ENCODE measurements at regions not wholly inside any gene's neighbourhood (a gene's known extent, or its start where the extent isn't known, plus 50 kb on each side); places are given as distances from the start of the nearest gene placed in this dataset.

DNA sequence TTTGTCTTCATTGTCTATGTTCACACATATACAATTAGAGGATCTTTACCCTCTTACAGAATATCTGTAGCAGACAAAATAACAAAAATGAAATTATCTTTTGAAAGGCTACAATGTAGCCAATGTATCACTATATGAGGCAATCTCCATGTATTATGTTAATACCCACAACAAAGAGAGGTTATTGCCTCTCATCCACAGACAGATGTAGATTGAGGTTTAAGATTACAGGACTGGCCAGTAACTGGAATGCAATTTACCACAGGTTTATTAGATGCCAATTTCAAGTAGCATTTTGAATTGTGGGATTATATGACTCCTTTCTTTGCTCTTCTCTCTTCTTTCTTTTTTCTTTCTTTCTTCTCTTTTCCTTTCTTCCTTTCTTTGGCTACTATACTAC is 242.6 kb downstream of the ANKRD50 start:
- DNase-seq (ENCODE audit: low spot score), result no peak

DNA sequence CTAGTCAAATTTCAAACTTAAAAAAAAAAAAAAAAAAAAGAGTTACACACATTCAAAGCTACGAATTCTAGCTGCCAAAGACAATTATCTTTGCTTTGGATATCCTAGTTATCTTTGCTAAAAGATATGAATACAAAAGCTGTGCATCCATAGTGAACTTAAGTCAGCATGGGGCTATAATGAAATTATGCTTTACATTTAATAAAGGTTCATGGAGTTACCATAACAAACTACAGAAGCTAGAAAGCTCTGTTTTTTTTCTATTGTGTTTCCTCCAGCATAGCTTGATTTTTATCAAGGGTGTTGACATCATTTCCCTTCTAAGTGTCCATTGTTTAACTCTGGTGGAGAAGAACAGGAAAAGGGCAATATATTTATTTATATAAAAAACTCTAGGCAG is 234.1 kb downstream of the ANKRD50 start:
- no peak for DNase-seq (ENCODE audit: low spot score)

DNA sequence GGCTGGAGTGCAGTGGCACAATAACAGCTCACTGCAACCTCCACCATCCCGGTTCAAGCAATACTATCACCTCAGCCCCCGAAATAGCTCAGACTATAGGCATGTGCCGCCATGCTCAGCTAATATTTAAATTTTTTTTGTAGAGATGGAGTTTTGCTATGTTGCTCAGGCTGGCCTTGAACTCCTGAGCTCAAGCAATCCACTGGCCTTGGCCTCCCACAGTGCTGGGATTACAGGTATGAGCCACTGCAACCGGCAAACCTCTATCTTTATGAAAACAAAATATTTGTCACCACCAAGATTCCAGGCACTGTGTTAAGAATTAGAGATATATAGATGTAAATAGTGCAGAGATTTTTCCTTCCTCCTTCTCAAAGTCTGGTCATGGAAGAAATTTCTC is 232.5 kb downstream of the ANKRD50 start:
- no peak for DNase-seq (ENCODE audit: low spot score)

DNA sequence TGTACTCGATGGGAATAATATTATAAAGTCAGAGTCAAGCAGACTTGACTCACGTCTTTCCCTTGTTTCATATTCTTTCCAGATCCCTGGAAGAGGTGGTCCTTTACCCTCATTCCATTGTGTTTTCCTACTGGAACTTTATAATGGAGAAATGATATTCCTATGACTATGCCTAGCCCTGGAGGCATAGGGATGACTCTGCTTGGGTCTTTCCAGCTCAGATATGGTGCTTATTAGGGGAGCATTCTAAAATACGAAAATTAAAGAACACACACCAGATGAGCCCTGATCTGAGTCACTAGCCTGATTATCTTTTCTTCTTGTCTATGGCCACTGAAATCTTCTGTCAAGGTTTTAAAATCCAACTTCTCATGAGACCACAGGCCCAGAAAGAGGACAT is 231.4 kb downstream of the ANKRD50 start:
- no peak for DNase-seq (ENCODE audit: low spot score)

DNA sequence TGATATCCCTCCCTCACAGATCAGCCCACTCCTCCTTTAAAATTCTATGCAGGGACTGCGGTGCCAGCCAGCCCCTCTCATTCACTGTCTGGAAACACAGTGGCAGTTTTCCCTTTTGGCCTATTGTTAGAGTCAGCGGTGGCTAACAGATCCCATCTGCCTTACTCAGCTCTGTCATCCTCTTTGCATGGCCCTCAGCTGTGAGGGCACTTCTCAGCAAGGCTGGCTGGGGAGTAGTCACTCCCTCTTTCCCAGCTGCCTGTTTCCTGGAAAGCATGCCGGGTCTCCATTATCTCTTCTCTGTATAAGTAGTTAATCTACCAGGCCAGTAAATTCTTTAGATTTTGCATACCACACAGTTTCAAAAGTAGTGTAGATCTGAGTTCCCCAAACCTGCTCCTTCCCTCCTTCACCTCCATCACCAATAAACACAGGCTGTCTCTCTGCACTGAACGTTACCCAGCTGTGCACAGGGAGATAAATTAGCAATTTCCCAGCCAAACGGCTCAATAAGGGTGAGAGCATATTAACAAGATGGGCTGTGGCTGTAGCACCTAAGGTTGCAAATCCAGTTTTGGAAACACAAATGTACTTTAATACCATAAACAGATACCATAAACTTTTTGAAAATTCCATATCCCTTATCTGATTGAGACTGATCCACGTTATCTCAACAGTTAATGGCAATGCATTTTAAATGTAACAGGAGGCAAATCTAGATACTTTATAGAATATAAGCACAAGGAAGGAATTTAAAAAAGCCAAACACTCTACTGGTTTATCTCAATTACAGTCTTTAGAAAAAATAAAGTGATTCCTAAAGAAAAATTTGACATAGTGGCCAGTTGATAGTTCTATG is 229.3 kb downstream of the ANKRD50 start:
- no peak for DNase-seq (ENCODE audit: low spot score)

DNA sequence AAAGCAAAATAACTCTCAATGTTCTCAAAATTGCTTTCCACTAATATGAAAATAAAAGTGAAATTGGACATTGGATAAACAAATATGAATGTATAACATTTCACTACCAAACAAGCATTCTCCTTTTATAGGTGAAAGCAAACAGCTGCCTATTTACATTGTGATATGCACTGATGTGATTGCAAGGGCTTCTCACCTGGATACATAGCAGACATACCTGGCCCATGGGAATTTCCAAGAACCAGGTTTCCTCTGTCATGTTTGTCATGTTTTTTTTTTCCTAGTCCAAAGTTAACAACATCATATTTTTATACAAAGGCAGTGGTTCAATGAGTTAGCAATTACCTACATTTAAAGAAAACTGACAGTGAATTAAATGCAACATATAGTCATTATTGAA is 228.5 kb downstream of the ANKRD50 start:
- no peak for DNase-seq (ENCODE audit: low spot score)

DNA sequence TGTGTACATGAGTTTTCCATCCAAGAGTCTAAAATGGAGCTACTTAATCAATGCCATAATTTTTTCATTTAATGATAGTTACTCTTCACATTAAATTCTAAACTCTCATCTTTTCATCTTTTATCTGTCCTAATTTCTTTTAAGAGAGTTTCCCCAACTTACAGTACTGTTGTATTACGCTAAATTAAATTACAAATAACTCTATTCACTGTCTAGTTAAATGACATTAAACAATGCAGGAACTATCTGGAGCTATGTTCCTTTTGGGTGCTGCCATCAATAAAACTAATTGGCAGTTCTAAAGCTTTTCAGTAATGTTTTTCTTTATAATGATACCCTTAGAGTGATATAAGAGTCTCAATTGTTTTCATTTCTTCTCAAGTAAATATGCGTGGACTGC is 227.6 kb downstream of the ANKRD50 start:
- DNase-seq (ENCODE audit: low spot score), result no peak

DNA sequence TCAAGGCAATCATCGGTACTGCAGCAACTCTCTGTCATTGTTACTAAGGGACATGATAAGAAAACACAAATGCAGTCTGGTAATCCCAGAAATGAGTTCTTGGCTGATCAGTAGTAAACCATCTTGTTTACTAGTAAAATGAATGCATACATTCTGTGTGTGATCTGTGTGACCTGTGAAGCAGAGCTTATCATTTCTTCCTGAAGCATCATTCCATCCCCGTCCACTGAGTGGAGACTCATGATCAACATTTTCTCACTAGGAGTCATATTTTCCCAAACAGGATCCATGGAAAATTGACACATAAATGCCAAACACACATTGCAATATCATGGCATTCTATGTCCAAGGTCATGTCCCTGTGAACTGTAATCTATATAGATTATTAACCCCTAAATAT is 226.1 kb downstream of the ANKRD50 start:
- DNase-seq (ENCODE audit: low spot score), result no peak

DNA sequence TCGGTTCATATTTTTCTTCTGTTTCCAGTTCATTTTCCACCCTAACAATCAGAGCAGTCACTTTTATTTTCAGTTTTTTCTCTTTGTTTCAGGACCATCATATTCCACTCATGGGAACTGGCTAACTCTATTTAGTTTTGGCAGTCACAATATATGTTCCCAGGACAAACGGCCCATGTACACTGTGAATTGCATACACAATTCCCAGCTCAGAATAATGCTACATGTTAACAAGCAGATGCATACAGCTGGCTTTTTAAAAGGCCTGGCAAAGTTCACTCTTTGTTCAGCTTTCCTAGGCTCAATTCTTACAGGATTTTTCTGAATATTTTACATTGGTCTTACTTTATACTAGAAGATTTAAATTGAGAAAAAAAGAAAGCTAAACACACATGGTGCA is 224.9 kb downstream of the ANKRD50 start:
- no peak for DNase-seq (ENCODE audit: low spot score)

DNA sequence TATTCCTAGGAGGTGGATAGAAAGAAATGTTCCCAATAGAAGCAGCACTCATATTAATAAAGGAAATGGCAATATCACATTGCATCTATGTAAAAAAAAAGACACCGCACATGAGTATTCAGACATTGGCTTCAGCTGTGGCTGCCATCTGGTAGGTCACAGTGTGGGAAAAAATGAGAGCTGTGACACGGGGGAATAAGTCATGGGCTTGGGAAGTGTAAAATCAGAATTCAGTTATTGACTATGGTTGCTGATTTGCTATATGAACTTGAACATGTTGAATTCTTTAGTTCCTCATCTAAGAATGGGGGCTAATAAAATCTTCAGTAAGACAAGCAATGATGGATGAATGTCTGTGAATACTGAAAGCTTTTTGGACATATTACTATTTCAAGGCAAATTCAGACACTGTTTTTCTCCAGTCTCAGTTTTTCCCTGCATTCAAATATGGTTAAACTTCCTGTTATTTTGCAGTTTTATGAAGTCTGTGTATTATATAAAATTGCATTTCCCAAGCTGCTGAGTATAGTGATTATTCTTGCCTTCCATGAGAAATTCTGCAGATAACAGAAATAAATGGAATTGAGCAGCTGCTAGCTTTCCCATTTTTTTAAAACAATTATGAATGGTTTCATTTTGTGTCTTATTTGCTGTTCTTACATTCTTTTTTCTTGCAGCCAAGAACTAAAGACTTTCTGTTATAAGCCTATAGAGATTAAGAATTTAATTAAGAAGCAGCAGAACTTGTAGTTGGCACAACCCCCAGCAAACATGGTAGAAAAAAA is 221.0 kb downstream of the ANKRD50 start:
- DNase-seq (ENCODE audit: low spot score), result no peak

DNA sequence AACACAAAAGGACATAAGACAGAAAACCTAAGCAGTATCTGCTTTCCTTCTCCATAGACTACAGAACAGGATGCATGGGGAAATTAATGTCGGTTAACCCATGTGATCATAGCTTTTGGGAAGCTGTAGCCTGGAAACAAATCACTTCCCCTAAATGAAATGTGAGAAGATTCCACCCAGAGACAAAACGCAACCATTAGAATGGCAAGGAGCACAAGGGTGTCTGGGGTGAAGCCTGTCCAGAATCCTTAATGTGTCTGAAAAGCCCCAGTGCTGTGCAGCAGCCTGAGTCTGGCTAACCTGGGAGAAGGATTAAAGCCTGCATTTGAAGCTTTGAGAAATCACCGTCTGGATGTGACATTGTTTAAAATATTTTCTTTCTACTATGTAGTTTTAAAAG is 213.3 kb downstream of the ANKRD50 start:
- no peak for DNase-seq (ENCODE audit: low spot score)

DNA sequence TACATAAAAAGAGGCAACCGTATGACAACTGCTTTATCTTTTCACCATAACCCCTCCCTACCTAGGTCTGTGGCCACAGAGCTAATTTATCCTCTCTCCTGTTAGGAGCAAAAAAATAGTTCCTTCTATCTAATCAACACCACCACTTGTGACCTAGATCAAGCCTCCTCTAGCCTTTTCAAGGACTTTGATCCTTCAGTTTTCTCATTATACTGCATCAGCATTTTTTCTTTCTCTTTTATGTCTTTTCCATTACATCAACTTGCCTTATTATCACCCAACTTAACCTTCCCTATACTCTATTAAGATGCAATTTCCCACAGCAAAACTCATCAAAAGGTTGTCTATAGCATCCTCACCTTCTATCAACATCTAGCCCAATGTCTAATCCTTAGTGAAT is 211.0 kb downstream of the ANKRD50 start:
- no peak for DNase-seq (ENCODE audit: low spot score)

DNA sequence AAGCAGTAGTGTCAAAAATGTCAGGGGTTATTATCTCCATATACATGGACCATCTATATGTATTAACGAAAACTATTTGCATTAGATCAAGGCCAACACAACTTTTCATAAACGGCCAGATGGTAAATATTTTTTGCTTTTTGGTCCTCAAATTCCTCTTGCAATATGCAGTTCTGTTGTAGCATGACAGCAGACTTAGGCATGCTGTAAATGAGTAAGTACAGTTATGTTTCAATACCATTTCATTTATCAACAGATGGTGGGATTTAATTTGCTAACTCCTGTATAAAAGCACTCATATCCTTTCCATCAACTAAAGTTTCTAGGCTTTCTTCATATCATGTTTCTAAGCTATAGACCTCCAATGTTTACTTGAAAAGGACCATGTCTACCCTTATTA is 208.1 kb downstream of the ANKRD50 start:
- no peak for DNase-seq (ENCODE audit: low spot score)

DNA sequence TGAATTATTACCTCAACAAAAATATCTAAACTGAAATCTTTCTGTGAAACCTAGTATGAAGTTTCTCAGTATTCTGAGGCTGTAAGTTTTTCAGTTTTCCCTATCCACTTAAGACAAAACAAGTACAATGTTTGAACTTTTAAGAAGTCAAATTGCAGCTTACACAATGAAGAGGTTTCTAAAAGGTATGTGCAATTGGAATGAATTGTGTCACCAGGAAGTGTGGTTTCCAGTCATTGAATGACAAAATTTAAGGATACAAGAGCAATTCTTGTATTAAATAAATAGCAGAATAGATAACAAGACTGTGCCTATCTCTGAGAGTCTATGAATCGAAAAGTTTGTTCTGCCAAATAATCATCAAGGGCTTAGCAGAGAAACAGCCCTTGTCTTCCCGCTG is 207.3 kb downstream of the ANKRD50 start:
- no peak for DNase-seq (ENCODE audit: low spot score)

DNA sequence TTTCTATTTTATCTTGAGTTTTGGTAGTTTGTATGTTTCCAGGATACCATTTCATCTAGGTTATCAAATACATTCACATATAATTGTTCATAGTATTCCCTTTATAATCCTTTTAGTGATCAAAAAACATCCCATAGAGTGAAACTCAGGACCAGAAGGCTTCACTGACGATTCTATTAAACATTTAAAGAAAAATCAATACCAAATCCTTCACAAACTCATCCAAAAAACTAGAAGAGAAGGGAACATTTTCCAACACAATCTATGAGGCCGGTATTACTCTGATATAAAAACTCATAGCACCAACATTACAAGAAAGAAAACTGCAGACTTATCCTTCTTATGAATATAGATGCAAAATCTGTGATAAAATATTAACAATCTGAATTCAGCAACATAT is 203.4 kb downstream of the ANKRD50 start:
- no peak for DNase-seq (ENCODE audit: low spot score)

DNA sequence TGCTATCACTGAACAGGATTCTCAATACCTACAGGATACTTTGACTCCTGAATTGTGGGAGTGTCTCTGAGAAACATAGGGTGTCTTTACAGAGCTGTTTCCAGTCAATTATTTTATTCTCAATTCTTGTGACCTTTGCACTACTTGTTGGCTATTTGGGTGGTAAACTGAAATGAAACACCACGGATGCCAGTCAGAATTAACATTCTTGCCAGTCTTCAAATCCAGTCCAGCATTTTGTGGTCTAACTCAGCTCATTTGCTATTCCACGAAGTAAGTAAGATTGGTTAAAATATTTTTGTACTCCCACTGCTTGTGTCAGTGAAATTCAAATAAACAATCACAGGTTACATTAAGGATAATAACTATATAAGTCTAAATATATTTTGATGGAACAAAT is 197.9 kb downstream of the ANKRD50 start:
- no peak for DNase-seq (ENCODE audit: low spot score)

DNA sequence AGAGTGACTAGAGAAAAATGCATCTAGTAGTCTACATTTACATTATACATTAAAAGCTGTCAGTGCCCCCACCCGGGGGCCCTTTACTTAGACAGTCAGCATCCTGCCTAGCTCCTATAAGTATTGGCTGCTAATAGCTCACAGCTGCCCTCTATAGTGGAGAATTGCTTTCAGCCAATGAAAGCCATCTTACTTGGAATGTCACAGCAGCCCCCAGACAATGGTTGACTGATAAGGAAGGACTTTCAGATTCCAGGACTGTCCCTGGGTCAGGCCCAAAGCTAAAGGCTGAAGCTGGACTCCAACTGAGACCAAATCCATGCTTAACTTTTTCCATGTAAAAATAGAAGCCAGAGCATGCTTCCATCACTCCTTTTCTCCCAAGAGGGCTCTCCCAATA is 196.9 kb downstream of the ANKRD50 start:
- no peak for DNase-seq (ENCODE audit: low spot score)

DNA sequence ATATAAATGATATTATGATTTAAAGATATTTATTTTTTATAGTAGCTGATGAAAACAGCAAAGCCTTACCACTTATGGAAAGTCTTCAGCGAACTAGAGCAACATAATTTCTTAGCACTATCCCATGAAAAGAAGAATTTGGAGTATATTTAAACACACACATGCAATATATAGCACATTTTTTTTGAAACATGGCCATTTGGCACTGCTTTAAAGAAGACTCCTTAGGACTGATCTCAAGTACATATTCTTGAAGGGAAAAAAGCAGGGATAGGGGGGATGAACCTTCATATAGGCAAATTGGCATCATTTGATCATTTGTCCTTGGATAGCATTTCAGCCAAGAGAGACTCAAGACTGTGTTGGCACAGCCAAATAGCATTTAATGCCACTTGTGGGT is 193.3 kb downstream of the ANKRD50 start:
- no peak for DNase-seq (ENCODE audit: low spot score)

DNA sequence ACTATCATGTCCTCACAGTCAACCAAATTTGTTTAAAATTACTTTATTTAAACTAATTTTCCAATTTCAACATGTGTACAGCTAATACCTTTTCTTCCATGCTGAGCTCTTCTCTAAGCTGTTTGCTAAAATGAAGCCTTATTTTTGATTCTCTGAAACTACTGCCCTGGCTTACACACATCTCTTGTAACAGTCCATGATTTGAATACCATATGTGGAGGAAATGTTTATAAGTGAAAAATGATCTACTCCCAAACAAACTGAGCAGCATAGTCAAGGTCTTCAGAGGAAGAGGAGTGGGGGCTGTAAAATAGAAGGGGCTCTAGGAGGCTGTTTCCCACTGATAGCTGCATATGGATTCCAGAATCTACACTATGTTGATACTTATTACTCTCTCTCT is 188.7 kb downstream of the ANKRD50 start:
- DNase-seq (ENCODE audit: low spot score), result no peak

DNA sequence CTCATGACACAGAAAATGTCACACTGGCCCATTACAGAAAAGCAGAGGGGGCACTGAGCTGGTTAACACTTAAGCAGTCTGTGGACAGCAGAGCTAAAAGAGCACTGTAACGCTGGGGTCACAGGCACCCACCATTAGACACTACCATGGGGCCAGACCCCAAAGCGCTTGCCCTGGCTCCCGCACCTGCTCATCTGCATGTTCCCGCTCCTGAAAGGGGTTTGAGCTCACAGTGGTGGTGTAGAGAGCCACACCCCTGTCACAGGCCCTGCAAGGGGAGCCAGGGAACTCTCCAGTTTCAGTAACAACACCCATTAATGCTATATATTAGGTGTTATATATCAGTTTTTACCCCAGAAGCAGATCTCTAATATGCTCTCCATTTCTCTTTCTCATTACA is 187.0 kb downstream of the ANKRD50 start:
- no peak for DNase-seq (ENCODE audit: low spot score)

DNA sequence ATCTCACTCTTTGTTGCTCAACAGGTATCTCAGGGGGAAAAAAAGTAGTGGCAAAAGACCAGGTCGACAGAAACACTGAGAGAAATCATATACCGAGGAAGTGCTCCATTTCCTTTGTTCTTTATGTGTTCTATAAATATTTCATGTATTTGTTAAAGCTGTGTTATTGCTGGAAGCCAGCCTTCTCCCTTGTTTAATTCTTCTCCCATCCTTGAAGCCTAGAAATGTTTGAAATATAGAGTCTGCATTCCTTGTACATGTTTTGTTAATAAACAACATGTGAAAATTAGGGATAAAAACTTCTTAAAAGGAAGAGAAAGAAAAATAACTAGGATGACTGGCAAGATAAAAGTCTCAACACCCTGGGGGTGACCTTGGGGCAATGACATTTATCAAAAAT is 186.2 kb downstream of the ANKRD50 start:
- DNase-seq (ENCODE audit: low spot score), result no peak

DNA sequence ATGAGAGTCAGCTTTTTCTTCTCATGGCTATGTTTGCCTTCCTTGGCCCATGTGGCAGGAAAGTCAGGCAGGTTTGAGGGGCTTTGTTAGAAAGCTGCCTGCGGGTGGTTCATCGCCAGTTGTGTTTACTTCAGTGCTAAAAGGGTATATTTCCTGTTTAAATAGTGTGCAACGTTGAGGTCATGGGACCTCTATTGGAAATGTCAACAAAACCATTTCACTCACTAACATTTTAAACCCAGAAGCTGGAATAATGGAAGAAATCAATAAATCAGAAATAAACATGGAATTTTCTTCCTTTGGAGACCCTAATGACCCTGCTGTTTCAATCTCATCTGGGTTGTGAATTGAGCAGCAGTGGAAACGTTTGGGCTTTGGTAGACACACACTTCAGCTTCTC is 185.8 kb downstream of the ANKRD50 start:
- no peak for DNase-seq (ENCODE audit: low spot score)

DNA sequence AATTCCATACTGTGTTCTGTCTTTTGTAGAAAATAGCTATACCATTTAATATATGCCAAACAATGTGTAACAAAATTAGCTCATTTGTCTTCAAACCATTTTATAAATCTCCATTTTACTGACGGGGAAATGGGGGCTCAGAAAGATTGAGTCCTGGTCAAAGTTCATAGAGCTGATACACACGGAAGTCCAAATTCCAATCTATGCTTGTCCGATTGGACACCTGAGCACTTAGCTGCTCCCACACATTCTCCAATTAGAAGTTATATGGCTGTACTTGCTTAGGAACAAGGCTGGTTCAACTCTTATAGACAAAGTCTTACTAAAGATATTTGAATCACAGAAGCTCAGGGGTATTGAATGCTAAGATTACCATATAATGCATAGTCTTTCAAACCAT is 185.2 kb downstream of the ANKRD50 start:
- DNase-seq (ENCODE audit: low spot score), result no peak

Data from A172 (cell line).